IMR-90 (cell line): ENCODE measurements at regions not wholly inside any gene's neighbourhood (a gene's known extent, or its start where the extent isn't known, plus 50 kb on each side); places are given as distances from the start of the nearest gene placed in this dataset.

ENCODE experiments used
- ATAC-seq: fragments of 200-7000 bp; cut with Tn5 transposase; 2 replicates; pipeline ENCODE4 v1.9.1; 2020; ENCODE audit warnings: low read depth, mild to moderate bottlenecking, moderate library complexity
- BruUV-seq: library from RNA; stranded (reverse); fragments of 400-500 nt; replicated peaks from 2 replicates; lab custom pipeline; 2021; lab: Mats Ljungman, UMichigan
- CTCF ChIA-PET: fragments of 300-600 bp; formaldehyde crosslinking; extraction: SDS; loops from one replicate; lab custom pipeline; 2021; ENCODE audit warnings: antibody characterized with exemption; lab: Yijun Ruan, JAX
- POLR2A ChIA-PET: fragments of 300-600 bp; sonication (Branson Sonifier 250); formaldehyde crosslinking; loops from one replicate; lab custom pipeline; 2022; ENCODE audit warnings: antibody characterized with exemption; ENCODE audit not compliant: unreplicated experiment; lab: Charles Lee
- DNase-seq: peaks from one replicate; pipeline ENCODE4 v3.0.0; 2013
- H2AFZ ChIP-seq: replicated peaks from 2 replicates; pipeline ENCODE3; 2013; ENCODE audit warnings: low read length, mild to moderate bottlenecking; ENCODE audit not compliant: poor library complexity
- H2AK5ac ChIP-seq: 2 replicates; pipeline ENCODE4 v1.6.1; 2013; ENCODE audit warnings: low read depth, low read length, inconsistent platforms
- H2AK9ac ChIP-seq: replicated peaks from 2 replicates; pipeline ENCODE3; 2013; ENCODE audit warnings: mild to moderate bottlenecking, low read depth, low read length, moderate library complexity; ENCODE audit not compliant: poor library complexity
- H2BK120ac ChIP-seq: 2 replicates; pipeline ENCODE4 v1.6.1; 2013; ENCODE audit warnings: low read depth, low read length, inconsistent platforms
- H2BK15ac ChIP-seq: 3 replicates; pipeline ENCODE4 v1.6.1; 2013; ENCODE audit warnings: low read depth, low read length, inconsistent platforms
- H2BK20ac ChIP-seq: 2 replicates; pipeline ENCODE4 v1.6.1; 2013; ENCODE audit warnings: low read depth, mild to moderate bottlenecking, inconsistent platforms, low read length, moderate library complexity
- H2BK5ac ChIP-seq: 2 replicates; pipeline ENCODE4 v1.6.1; 2013; ENCODE audit warnings: mild to moderate bottlenecking, low read depth, low read length, inconsistent platforms; ENCODE audit not compliant: poor library complexity, severe bottlenecking
- H3K14ac ChIP-seq: replicated peaks from 2 replicates; pipeline ENCODE4 v1.6.1; 2013; ENCODE audit warnings: low read depth, low read length, inconsistent platforms
- H3K18ac ChIP-seq: 2 replicates; pipeline ENCODE4 v1.6.1; 2013; ENCODE audit warnings: low read depth, low read length, control low read depth
- H3K23ac ChIP-seq: 2 replicates; pipeline ENCODE4 v1.6.1; 2013; ENCODE audit warnings: low read depth, low read length, inconsistent platforms
- H3K27ac ChIP-seq: 2 replicates; pipeline ENCODE4 v1.5.1; 2013; ENCODE audit warnings: mild to moderate bottlenecking, control low read depth, low read length; ENCODE audit not compliant: insufficient read depth
- H3K27me3 ChIP-seq: 2 replicates; pipeline ENCODE4 v1.6.1; 2013; ENCODE audit warnings: low read length; ENCODE audit not compliant: control insufficient read depth, insufficient read depth
- H3K36me3 ChIP-seq: 2 replicates; pipeline ENCODE4 v1.6.1; 2013; ENCODE audit warnings: low read length, mixed read lengths; ENCODE audit not compliant: control insufficient read depth, insufficient read depth
- H3K4ac ChIP-seq: 2 replicates; pipeline ENCODE4 v1.6.1; 2013; ENCODE audit warnings: low read depth, low read length, inconsistent platforms
- H3K4me1 ChIP-seq: 2 replicates; pipeline ENCODE4 v1.6.1; 2013; ENCODE audit warnings: low read length, mixed read lengths; ENCODE audit not compliant: control insufficient read depth, insufficient read depth
- H3K4me2 ChIP-seq: 2 replicates; pipeline ENCODE4 v1.6.1; 2013; ENCODE audit warnings: low read depth, mild to moderate bottlenecking, control low read depth, low read length, moderate library complexity
- H3K4me3 ChIP-seq: 2 replicates; pipeline ENCODE4 v1.5.1; 2013; ENCODE audit warnings: low read depth, mild to moderate bottlenecking, control low read depth, low read length, moderate library complexity; ENCODE audit not compliant: insufficient read depth
- H3K56ac ChIP-seq: 2 replicates; pipeline ENCODE4 v1.6.1; 2013; ENCODE audit warnings: low read length, inconsistent platforms; ENCODE audit not compliant: insufficient read depth; ENCODE audit errors: extremely low read depth
- H3K79me1 ChIP-seq, 2 experiments: 2 replicates each; pipeline ENCODE4 v1.6.1; 2013; ENCODE audit warnings: low read length in 2 of 2, inconsistent platforms in 1 of 2, low read depth in 1 of 2
- H3K9ac ChIP-seq: 2 replicates; pipeline ENCODE4 v1.6.1; 2013; ENCODE audit warnings: low read depth, low read length, control low read depth
- H3K9me1 ChIP-seq: 2 replicates; pipeline ENCODE4 v1.6.1; 2013; ENCODE audit warnings: low read length, inconsistent platforms; ENCODE audit not compliant: insufficient read depth
- H3K9me3 ChIP-seq: 2 replicates; pipeline ENCODE4 v1.6.1; 2013; ENCODE audit warnings: low read length; ENCODE audit not compliant: control insufficient read depth, insufficient read depth
- H4K20me1 ChIP-seq: 2 replicates; pipeline ENCODE4 v1.6.1; 2013; ENCODE audit warnings: low read length, inconsistent platforms; ENCODE audit not compliant: insufficient read depth
- H4K5ac ChIP-seq: 2 replicates; pipeline ENCODE4 v1.6.1; 2013; ENCODE audit warnings: mild to moderate bottlenecking, low read depth, low read length, control low read depth
- H4K8ac ChIP-seq, 2 experiments: 2 replicates each; pipeline ENCODE4 v1.6.1; 2013; ENCODE audit warnings: low read depth in 2 of 2, low read length in 2 of 2, control low read depth in 1 of 2, inconsistent platforms in 1 of 2
- H4K91ac ChIP-seq: 2 replicates; pipeline ENCODE4 v1.6.1; 2013; ENCODE audit warnings: low read depth, low read length, inconsistent platforms; ENCODE audit not compliant: insufficient read depth
- CEBPB ChIP-seq: IDR thresholded peaks from 2 replicates; pipeline ENCODE4 v1.6.1; 2012; ENCODE audit warnings: low read depth, low read length, improper control_type of control experiment
- CHD1 ChIP-seq: IDR thresholded peaks from 2 replicates; pipeline ENCODE4 v1.6.1; 2012; ENCODE audit warnings: low read depth, low read length, improper control_type of control experiment
- FOS ChIP-seq: fragments of 150-350 bp; IDR thresholded peaks from 2 replicates; pipeline ENCODE4 v1.6.1; 2016; ENCODE audit warnings: low read depth, low read length
- MAFK ChIP-seq: IDR thresholded peaks from 2 replicates; pipeline ENCODE4 v1.6.1; 2012; ENCODE audit warnings: low read depth, low read length, improper control_type of control experiment
- MXI1 ChIP-seq: IDR thresholded peaks from 2 replicates; pipeline ENCODE4 v1.6.1; 2012; ENCODE audit warnings: low read depth, mild to moderate bottlenecking, low read length, moderate library complexity, borderline replicate concordance
- NFE2L2 ChIP-seq: fragments of 150-350 bp; IDR thresholded peaks from 2 replicates; pipeline ENCODE4 v1.6.1; 2016; ENCODE audit warnings: low read depth, mild to moderate bottlenecking, low read length
- RCOR1 ChIP-seq: IDR thresholded peaks from 2 replicates; pipeline ENCODE4 v1.6.1; 2012; ENCODE audit warnings: mild to moderate bottlenecking, low read length, improper control_type of control experiment; ENCODE audit not compliant: insufficient replicate concordance
- RFX5 ChIP-seq: IDR thresholded peaks from 2 replicates; pipeline ENCODE4 v1.8.0; 2012; ENCODE audit warnings: low read depth, mild to moderate bottlenecking, low read length, moderate library complexity
- SMC3 ChIP-seq: fragments of 150-350 bp; IDR thresholded peaks from 2 replicates; pipeline ENCODE4 v1.6.1; 2016; ENCODE audit warnings: low read depth, mild to moderate bottlenecking, antibody characterized with exemption, low read length, moderate library complexity
- WGBS, 2 experiments: methylation state at CpG; one replicate each; pipeline versions ENCODE4 v1.1.5 to v1.1.7; 2013; ENCODE audit warnings: missing lambda C conversion rate in 2 of 2; ENCODE audit not compliant: insufficient read length in 1 of 2; ENCODE audit errors: extremely low coverage in 2 of 2; 5-methylcytosine and 5-hydroxymethylcytosine counted together
- dilution Hi-C: fragments of 300-500 bp; cut with HindIII; formaldehyde crosslinking; loops from one replicate; pipeline ENCODE4 v1.14.3; 2018; ENCODE audit warnings: low sequenced_read_pairs; ENCODE audit not compliant: unreplicated experiment
- in situ Hi-C: fragments of 300-500 bp; cut with MboI; formaldehyde crosslinking; loops from 3 replicates; pipeline ENCODE4 v1.14.3; 2019; ENCODE audit warnings: low sequenced_read_pairs, inconsistent platforms, mixed read lengths
- intact Hi-C: fragments of 100-400 bp; cut with micrococcal nuclease; formaldehyde crosslinking; loops from 2 replicates; pipeline ENCODE4 v1.10.0; 2022
- TF ChIP-seq, protein P1 (sequence below): conservative IDR thresholded peaks from 2 replicates; pipeline ENCODE4 v1.5.1; 2012; ENCODE audit warnings: mild to moderate bottlenecking, low read depth, low read length, improper control_type of control experiment

GRCh38 chr5:92911851-92912250 is 669.2 kb downstream of the NR2F1-AS1 start:
- dilution Hi-C loops (no loop called here), in situ Hi-C loops (loop anchor here (25.0 kb wide), 1 partner anchor 675 kb away; the partner anchor contains the start of genes NR2F1 and NR2F1-AS1), intact Hi-C loops (loop anchor here (5.0 to 10.0 kb wide), 3 partner anchors 80 to 893 kb away; no protein-coding TSS in a partner anchor)
- Histone ChIP-seq H3K14ac (no peak overlapping the region), H3K27ac (no peak overlapping the region), H3K4me3 (no peak overlapping the region), H2BK15ac (no peak overlapping the region), H3K4me1 (peaks cover 5% of the 10 kb centered on the region), H4K8ac (no peak overlapping the region), H3K56ac (no peak overlapping the region), H3K18ac (no peak overlapping the region), H3K4ac (no peak overlapping the region), H4K91ac (no peak overlapping the region), H2BK120ac (no peak overlapping the region), H3K4me2 (no peak overlapping the region), H2BK20ac (no peak overlapping the region), H4K5ac (no peak overlapping the region), H2BK5ac (no peak overlapping the region), H3K79me1 (no peaks in the 10 kb centered on the region), H3K9me3 (no peaks in the 10 kb centered on the region), H3K36me3 (no peaks in the 10 kb centered on the region), H3K23ac (no peak overlapping the region), H2AK9ac (no peak overlapping the region), H2AK5ac (no peak overlapping the region), H4K20me1 (no peaks in the 10 kb centered on the region), H3K9ac (no peak overlapping the region), H2AFZ (no peak overlapping the region), H3K9me1 (no peaks in the 10 kb centered on the region), H3K27me3 (no peaks in the 10 kb centered on the region)
- no TSS peak for BruUV-seq
- ATAC-seq (no peak), DNase-seq (no peak)
- no CpG with 5 or more reads among the region's 1 CpG for WGBS, 2 experiments
- POLR2A ChIA-PET = interaction anchor here (0.6 kb wide), 1 partner anchor 24 kb away, joined by 4 read pairs; no protein-coding TSS in a partner anchor
- CTCF ChIA-PET = interaction anchor here (1.7 kb wide), 1 partner anchor 12 kb away, joined by 4 read pairs; no protein-coding TSS in a partner anchor
- TF ChIP-seq SMC3 (no peak), RCOR1 (no peak), RFX5 (no peak), MAFK (no peak), CHD1 (no peak), FOS (no peak), NFE2L2 (no peak), MXI1 (no peak), CEBPB (no peak)
- TF ChIP-seq, protein P1, sequence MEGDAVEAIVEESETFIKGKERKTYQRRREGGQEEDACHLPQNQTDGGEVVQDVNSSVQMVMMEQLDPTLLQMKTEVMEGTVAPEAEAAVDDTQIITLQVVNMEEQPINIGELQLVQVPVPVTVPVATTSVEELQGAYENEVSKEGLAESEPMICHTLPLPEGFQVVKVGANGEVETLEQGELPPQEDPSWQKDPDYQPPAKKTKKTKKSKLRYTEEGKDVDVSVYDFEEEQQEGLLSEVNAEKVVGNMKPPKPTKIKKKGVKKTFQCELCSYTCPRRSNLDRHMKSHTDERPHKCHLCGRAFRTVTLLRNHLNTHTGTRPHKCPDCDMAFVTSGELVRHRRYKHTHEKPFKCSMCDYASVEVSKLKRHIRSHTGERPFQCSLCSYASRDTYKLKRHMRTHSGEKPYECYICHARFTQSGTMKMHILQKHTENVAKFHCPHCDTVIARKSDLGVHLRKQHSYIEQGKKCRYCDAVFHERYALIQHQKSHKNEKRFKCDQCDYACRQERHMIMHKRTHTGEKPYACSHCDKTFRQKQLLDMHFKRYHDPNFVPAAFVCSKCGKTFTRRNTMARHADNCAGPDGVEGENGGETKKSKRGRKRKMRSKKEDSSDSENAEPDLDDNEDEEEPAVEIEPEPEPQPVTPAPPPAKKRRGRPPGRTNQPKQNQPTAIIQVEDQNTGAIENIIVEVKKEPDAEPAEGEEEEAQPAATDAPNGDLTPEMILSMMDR = no peak
